ENCODE measurements at regions not wholly inside any gene's neighbourhood (a gene's known extent, or its start where the extent isn't known, plus 50 kb on each side); places are given as distances from the start of the nearest gene placed in this dataset.

DNA sequence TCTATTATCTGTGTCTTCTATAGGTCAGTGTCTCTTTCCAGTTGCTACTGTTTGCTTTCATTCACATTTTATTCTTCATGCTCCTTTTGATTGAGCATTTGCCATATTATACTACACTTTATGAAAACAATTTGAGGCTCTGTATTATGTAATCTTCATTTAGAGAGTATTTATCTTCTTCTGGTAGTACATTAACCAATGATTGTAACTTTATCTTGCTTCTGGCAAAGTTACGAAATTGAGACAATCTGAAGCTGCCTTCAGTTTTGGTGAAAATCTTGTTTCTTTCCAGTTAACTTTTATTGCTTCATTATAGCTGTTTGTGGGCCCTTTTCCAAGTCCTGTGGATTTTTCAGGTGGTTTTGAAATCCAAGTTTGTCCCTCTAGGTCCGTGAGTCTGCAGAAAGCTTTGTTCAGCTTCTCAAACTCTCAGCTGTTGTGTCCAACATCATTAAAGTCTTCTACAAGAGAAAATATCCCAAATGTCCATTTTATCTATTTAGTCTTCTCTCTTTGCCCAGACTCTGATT, 1255.4 kb upstream of the SPRY2 start:
- intact Hi-C loops (cut with DNase I): no loop called here
- no peak for DNase-seq
- Histone ChIP-seq H3K27me3 (no peaks in the 10 kb centered on the region), H3K4me3 (replicated peaks in 1 of 3) (no peak overlapping the region), H3K27ac (no peak overlapping the region), H3K36me3 (no peaks in the 10 kb centered on the region), H3K9me3 (no peaks in the 10 kb centered on the region), H3K4me1 (peaks cover 4 to 7% of the 10 kb centered on the region in 2 donors)
- WGBS, 2 donors: 52 to 74% methylated on average over 2 of the region's 2 CpGs
- no peak for TF ChIP-seq POLR2A (IDR thresholded peaks at IDR 0.05)
- TF ChIP-seq, protein P1, sequence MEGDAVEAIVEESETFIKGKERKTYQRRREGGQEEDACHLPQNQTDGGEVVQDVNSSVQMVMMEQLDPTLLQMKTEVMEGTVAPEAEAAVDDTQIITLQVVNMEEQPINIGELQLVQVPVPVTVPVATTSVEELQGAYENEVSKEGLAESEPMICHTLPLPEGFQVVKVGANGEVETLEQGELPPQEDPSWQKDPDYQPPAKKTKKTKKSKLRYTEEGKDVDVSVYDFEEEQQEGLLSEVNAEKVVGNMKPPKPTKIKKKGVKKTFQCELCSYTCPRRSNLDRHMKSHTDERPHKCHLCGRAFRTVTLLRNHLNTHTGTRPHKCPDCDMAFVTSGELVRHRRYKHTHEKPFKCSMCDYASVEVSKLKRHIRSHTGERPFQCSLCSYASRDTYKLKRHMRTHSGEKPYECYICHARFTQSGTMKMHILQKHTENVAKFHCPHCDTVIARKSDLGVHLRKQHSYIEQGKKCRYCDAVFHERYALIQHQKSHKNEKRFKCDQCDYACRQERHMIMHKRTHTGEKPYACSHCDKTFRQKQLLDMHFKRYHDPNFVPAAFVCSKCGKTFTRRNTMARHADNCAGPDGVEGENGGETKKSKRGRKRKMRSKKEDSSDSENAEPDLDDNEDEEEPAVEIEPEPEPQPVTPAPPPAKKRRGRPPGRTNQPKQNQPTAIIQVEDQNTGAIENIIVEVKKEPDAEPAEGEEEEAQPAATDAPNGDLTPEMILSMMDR (IDR thresholded peaks at IDR 0.05): no peak

DNA sequence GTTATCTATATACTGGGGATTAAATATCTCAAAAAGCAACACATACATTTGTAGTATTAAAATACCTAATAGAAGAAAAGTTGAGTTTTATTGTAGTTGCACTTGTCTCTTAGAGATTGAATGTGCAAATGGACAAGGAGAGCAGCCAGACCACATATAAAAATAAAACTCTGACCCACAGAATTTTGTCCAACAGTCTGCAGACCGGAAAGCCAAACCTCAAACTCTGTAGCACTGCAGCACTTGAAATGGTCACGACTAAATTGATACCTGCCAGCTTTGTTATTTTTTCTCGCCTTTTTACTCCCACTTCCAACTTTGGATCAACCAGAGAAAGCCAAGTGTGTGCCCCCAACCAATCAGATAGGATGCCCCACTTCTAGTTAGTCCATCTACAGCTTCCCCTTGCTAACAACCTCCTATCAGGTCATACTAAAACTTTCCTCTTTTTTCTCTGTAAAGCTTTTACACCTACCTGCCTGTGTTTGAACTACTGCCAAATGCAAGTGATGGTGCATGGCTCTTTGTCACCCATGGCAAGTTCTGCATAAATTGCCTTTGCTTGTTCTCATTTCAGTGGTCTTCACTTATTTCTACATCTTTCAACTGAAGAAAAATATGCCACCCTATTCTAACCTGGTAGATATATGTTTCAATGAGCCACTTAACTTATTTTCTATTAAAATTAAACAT, 1250.7 kb upstream of the SPRY2 start:
- TF ChIP-seq POLR2A (IDR thresholded peaks at IDR 0.05): no peak
- TF ChIP-seq, protein P1 (IDR thresholded peaks at IDR 0.05): no peak
- 33 to 34% methylated on average over 3 of the region's 3 CpGs for WGBS, 2 donors
- peak overlapping the region in 2 of 3 donors; percentile 35 to 43 for H3K27ac ChIP-seq
- no peak overlapping the region for H3K4me3 ChIP-seq (replicated peaks in 1 of 3)
- no peaks in the 10 kb centered on the region for H3K9me3 ChIP-seq
- DNase-seq: peak; percentile 31 to 32
- H3K27me3 ChIP-seq: no peaks in the 10 kb centered on the region
- peaks cover 0 to 9% of the 10 kb centered on the region in 2 donors for H3K4me1 ChIP-seq
- no peaks in the 10 kb centered on the region for H3K36me3 ChIP-seq
- intact Hi-C loops (cut with DNase I): no loop called here

DNA sequence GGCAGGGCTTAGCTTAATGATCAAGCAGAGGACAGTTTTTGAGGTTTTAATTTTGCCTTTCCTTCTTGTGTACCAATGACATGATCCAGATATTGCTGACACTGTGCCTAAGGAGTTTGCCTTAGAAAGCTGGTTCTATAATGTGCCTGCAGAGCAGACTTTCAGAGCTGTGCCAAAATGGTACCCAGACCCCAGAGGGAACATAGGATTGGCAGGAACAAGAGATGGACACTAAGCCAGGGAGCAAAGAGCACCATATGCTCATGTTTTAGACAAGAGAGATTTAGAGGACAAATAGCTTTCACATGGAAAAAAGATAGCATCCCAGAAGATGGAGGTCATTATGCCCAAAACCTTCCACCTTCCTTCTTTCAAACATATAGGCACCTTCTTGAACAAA, 1241.5 kb upstream of the SPRY2 start:
- intact Hi-C loops (cut with DNase I): no loop called here
- DNase-seq: no peak
- TF ChIP-seq, protein P1 (IDR thresholded peaks at IDR 0.05): no peak
- no peak for TF ChIP-seq POLR2A (IDR thresholded peaks at IDR 0.05)

DNA sequence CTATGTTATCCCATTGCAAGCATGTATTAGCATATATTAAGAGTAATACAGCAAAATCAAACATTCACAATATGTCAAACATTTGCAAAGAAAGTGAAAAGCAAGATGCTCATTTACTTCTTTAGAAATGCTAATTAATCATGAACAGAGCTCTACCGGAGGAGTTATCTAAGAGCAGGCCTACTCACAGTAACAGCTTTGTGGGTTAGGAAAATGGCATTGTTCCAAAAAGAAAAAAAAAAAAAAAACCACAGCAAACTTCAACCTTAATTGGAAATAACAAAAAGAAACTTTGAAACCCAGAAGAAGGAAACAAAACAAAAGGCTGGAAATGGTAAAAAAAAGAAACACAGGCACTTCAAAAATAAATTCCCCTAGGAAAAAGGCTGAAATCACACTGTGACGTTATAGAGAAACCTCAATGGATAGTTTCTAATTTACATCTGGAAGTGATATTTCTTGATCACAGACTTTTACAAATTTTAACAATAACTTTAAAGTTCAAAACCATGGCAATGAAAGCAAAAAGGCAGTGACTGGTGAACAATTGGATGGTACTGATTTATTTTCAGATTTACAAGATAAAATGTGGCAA, 1236.8 kb upstream of the SPRY2 start:
- TF ChIP-seq, protein P1 (IDR thresholded peaks at IDR 0.05): no peak
- TF ChIP-seq POLR2A (IDR thresholded peaks at IDR 0.05): no peak
- no peak overlapping the region for H3K4me3 ChIP-seq (replicated peaks in 1 of 3)
- no peak overlapping the region for H3K27ac ChIP-seq
- H3K36me3 ChIP-seq: no peaks in the 10 kb centered on the region
- no peaks in the 10 kb centered on the region for H3K9me3 ChIP-seq
- intact Hi-C loops (cut with DNase I): no loop called here
- H3K4me1 ChIP-seq: no peaks in the 10 kb centered on the region
- no peak for DNase-seq
- no peaks in the 10 kb centered on the region for H3K27me3 ChIP-seq
- WGBS, 2 donors: 6 to 10% methylated on average over 2 of the region's 2 CpGs

More for the DNA sequence above, 1241.5 kb upstream of the SPRY2 start:
- H3K4me3 ChIP-seq (replicated peaks in 1 of 3): no peak overlapping the region
- H3K27me3 ChIP-seq: no peaks in the 10 kb centered on the region
- no peaks in the 10 kb centered on the region for H3K36me3 ChIP-seq
- no peak overlapping the region for H3K27ac ChIP-seq
- H3K9me3 ChIP-seq: no peaks in the 10 kb centered on the region
- H3K4me1 ChIP-seq: no peaks in the 10 kb centered on the region

DNA sequence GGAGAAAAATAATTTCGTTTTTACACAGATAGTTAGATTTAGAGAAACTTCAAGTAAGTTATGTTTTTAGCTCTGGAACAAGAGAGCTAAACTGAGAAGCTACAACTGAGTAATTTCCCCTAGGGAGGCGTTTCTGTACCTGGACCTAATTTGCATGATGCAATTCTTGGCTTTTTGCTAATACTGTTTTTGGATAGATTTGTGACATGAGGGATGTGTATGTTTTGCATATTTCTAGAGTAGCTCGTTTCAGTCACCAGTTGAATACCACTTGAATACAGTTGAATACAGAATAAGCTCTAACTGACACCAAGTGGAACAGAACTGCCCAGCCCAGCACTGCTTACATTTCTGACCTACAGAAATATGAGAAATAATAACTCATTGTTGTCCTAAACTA, 1227.9 kb upstream of the SPRY2 start:
- H3K27me3 ChIP-seq: no peaks in the 10 kb centered on the region
- H3K4me1 ChIP-seq: no peaks in the 10 kb centered on the region
- no peak overlapping the region for H3K27ac ChIP-seq
- WGBS, 2 donors: 61 to 68% methylated on average over 3 of the region's 3 CpGs
- H3K36me3 ChIP-seq: no peaks in the 10 kb centered on the region
- no peak overlapping the region for H3K4me3 ChIP-seq (replicated peaks in 1 of 3)
- intact Hi-C loops (cut with DNase I): no loop called here
- TF ChIP-seq POLR2A (IDR thresholded peaks at IDR 0.05): no peak
- TF ChIP-seq, protein P1 (IDR thresholded peaks at IDR 0.05): no peak
- no peak for DNase-seq
- H3K9me3 ChIP-seq: no peaks in the 10 kb centered on the region
